ENCODE measurements at regions not wholly inside any gene's neighbourhood (a gene's known extent, or its start where the extent isn't known, plus 50 kb on each side); places are given as distances from the start of the nearest gene placed in this dataset.

GRCh38 chr19:5255602-5256231 is 84.9 kb downstream of the PTPRS start:
- H3K36me3 ChIP-seq (ENCODE audit: control insufficient read depth in 4 of 4, insufficient read depth in 3 of 4, low read depth in 1 of 4, low read length in 3 of 4): peaks cover 0 to 21% (median 3%) of the 10 kb centered on the region in 4 donors
- H3K4me3 ChIP-seq (ENCODE audit: low read depth in 1 of 3, low read length in 3 of 3): no peak overlapping the region
- no peak overlapping the region for H3K9ac ChIP-seq (ENCODE audit: low read depth in 1 of 2, low read length in 2 of 2)
- H3K27ac ChIP-seq (ENCODE audit: low read depth in 1 of 2, low read length in 2 of 2): no peak overlapping the region
- TF ChIP-seq MAX (IDR thresholded peaks at IDR 0.05) (no peak), FOXA1 (IDR thresholded peaks at IDR 0.05) (no peak), RXRA (IDR thresholded peaks at IDR 0.05) (no peak), HNF4G (IDR thresholded peaks at IDR 0.05) (no peak), SP1 (IDR thresholded peaks at IDR 0.05) (no peak), FOXA2 (IDR thresholded peaks at IDR 0.05) (no peak), NR2F2 (IDR thresholded peaks at IDR 0.05) (no peak)
- peaks cover 5 to 14% (median 11%) of the 10 kb centered on the region in 4 donors for H3K9me3 ChIP-seq (ENCODE audit: control insufficient read depth in 4 of 4, low read length in 3 of 4)
- no peaks in the 10 kb centered on the region for H3K27me3 ChIP-seq (ENCODE audit: control insufficient read depth in 4 of 4, insufficient read depth in 4 of 4, low read length in 3 of 4)
- WGBS: 97% methylated on average over 22 of the region's 22 CpGs
- H3K4me1 ChIP-seq (ENCODE audit: control insufficient read depth in 4 of 4, insufficient read depth in 4 of 4, low read length in 3 of 4): peaks cover 0 to 3% (median 0%) of the 10 kb centered on the region in 4 donors
- DNase-seq (ENCODE audit: low spot score): no peak

DNA sequence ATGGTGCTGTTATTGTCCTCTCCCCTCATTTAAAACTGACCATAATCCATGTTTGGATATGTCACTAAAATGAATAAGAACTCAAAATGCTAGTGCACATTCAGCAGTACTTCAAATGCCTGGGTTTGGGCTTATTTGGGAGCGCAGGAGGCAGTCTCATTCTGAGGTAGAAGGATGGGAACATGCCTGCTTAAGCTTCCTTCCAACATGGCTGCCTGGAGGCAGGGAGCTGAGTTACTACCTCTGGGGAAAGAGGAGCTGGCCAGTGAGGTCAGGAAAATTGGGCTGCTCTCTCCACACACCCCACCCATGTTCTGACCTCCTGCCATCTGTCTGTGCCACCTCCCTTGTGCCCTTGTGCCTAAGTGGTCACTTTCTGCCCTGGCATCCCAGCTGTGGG is 85.7 kb downstream of the PTPRS start:
- Histone ChIP-seq H3K4me1 (ENCODE audit: control insufficient read depth in 4 of 4, insufficient read depth in 4 of 4, low read length in 3 of 4) (peaks cover 0 to 3% (median 0%) of the 10 kb centered on the region in 4 donors), H3K36me3 (ENCODE audit: control insufficient read depth in 4 of 4, insufficient read depth in 3 of 4, low read depth in 1 of 4, low read length in 3 of 4) (peaks cover 0 to 21% (median 2%) of the 10 kb centered on the region in 4 donors), H3K9ac (ENCODE audit: low read depth in 1 of 2, low read length in 2 of 2) (no peak overlapping the region), H3K27ac (ENCODE audit: low read depth in 1 of 2, low read length in 2 of 2) (no peak overlapping the region), H3K4me3 (ENCODE audit: low read depth in 1 of 3, low read length in 3 of 3) (no peak overlapping the region), H3K27me3 (ENCODE audit: control insufficient read depth in 4 of 4, insufficient read depth in 4 of 4, low read length in 3 of 4) (no peaks in the 10 kb centered on the region), H3K9me3 (ENCODE audit: control insufficient read depth in 4 of 4, low read length in 3 of 4) (peaks cover 5 to 14% (median 11%) of the 10 kb centered on the region in 4 donors)
- 100% methylated on average over 1 of the region's 1 CpG for WGBS
- DNase-seq (ENCODE audit: low spot score): no peak
- no peak for TF ChIP-seq JUND (IDR thresholded peaks at IDR 0.05)
- no peak for TF ChIP-seq GABPA (IDR thresholded peaks at IDR 0.05 in 1 of 2, conservative IDR thresholded peaks at IDR 0.05 in 1 of 2)
- no peak for TF ChIP-seq ZBTB33 (IDR thresholded peaks at IDR 0.05)
- TF ChIP-seq FOXA1 (IDR thresholded peaks at IDR 0.05): no peak
- no peak for TF ChIP-seq RAD21 (IDR thresholded peaks at IDR 0.05)
- no peak for TF ChIP-seq TAF1 (conservative IDR thresholded peaks at IDR 0.05)
- no peak for TF ChIP-seq NR2F2 (IDR thresholded peaks at IDR 0.05)
- no peak for TF ChIP-seq HNF4A (conservative IDR thresholded peaks at IDR 0.05)
- no peak for TF ChIP-seq REST (IDR thresholded peaks at IDR 0.05)
- no peak for TF ChIP-seq RXRA (IDR thresholded peaks at IDR 0.05)
- TF ChIP-seq MAX (IDR thresholded peaks at IDR 0.05): no peak
- TF ChIP-seq SP1 (IDR thresholded peaks at IDR 0.05): no peak
- TF ChIP-seq EGR1 (IDR thresholded peaks at IDR 0.05; ENCODE audit: low read depth in 2 of 2): no peak
- TF ChIP-seq FOXA2 (IDR thresholded peaks at IDR 0.05): no peak
- no peak for TF ChIP-seq YY1 (IDR thresholded peaks at IDR 0.05)
- TF ChIP-seq, protein P1, sequence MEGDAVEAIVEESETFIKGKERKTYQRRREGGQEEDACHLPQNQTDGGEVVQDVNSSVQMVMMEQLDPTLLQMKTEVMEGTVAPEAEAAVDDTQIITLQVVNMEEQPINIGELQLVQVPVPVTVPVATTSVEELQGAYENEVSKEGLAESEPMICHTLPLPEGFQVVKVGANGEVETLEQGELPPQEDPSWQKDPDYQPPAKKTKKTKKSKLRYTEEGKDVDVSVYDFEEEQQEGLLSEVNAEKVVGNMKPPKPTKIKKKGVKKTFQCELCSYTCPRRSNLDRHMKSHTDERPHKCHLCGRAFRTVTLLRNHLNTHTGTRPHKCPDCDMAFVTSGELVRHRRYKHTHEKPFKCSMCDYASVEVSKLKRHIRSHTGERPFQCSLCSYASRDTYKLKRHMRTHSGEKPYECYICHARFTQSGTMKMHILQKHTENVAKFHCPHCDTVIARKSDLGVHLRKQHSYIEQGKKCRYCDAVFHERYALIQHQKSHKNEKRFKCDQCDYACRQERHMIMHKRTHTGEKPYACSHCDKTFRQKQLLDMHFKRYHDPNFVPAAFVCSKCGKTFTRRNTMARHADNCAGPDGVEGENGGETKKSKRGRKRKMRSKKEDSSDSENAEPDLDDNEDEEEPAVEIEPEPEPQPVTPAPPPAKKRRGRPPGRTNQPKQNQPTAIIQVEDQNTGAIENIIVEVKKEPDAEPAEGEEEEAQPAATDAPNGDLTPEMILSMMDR (IDR thresholded peaks at IDR 0.05; ENCODE audit: low read depth, low read length, missing input control): no peak

Data from liver (tissue), 8 donors.